Breast epithelium (tissue), 3 donors: ENCODE measurements at regions not wholly inside any gene's neighbourhood (a gene's known extent, or its start where the extent isn't known, plus 50 kb on each side); places are given as distances from the start of the nearest gene placed in this dataset.

Source experiments
- POLR2AphosphoS5 ChIP-seq, 3 donors: sonication (generic); formaldehyde crosslinking; IDR thresholded peaks; one replicate each; pipeline ENCODE4 v1.6.1; 2017; ENCODE audit warnings: antibody characterized with exemption in 3 of 3
- TF ChIP-seq, protein P1 (sequence below), 3 donors: fragments of 450-650 bp; IDR thresholded peaks; one replicate each; pipeline ENCODE4 v1.5.1; 2016 to 2017; ENCODE audit warnings: antibody characterized with exemption in 3 of 3, mild to moderate bottlenecking in 3 of 3, moderate library complexity in 3 of 3

DNA sequence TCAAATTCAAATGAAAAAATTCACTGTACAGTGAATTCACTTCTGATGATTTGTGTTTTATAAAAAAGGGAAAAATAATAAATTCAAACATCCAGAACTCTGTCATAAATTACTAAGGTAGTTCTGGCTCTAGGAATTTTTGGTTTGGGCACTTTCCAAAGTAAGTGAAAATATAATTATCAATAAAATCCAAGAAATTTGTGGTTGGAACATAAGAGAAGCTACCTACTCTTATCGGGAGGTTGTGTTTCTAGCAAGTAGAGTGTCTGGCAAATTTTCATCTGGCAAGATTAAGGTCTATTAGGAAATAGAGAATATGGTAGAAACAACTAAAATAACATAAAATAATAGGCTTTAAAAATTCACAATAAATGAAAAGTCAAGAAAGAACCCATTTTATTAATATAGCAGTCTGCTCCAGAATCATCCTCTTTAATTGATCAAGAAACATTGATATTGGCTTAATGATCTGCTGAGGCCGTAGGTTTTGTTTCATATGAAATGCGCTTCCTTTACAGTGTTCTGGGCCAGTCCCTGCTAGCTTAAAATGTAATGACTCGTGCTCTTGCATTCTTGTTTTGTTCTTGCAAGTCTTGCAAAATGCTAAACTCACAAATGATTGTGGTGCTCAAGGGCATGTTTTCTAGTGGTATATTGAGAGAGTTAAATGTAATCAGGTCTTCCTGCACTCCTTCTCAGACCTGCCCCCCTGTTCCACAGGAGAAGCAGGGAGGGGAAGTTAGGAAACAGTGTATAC lies 331.4 kb downstream of the RAPGEF2 start:
- no peak for TF ChIP-seq POLR2AphosphoS5 (IDR thresholded peaks at IDR 0.05)
- TF ChIP-seq, protein P1, sequence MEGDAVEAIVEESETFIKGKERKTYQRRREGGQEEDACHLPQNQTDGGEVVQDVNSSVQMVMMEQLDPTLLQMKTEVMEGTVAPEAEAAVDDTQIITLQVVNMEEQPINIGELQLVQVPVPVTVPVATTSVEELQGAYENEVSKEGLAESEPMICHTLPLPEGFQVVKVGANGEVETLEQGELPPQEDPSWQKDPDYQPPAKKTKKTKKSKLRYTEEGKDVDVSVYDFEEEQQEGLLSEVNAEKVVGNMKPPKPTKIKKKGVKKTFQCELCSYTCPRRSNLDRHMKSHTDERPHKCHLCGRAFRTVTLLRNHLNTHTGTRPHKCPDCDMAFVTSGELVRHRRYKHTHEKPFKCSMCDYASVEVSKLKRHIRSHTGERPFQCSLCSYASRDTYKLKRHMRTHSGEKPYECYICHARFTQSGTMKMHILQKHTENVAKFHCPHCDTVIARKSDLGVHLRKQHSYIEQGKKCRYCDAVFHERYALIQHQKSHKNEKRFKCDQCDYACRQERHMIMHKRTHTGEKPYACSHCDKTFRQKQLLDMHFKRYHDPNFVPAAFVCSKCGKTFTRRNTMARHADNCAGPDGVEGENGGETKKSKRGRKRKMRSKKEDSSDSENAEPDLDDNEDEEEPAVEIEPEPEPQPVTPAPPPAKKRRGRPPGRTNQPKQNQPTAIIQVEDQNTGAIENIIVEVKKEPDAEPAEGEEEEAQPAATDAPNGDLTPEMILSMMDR (IDR thresholded peaks at IDR 0.05): no peak
